Fibroblast of skin of right biceps (primary cell): ENCODE measurements at regions not wholly inside any gene's neighbourhood (a gene's known extent, or its start where the extent isn't known, plus 50 kb on each side); places are given as distances from the start of the nearest gene placed in this dataset.

Experiments
- DNase-seq: peaks from one replicate; pipeline ENCODE4 v3.0.0-alpha.2; 2013

DNA sequence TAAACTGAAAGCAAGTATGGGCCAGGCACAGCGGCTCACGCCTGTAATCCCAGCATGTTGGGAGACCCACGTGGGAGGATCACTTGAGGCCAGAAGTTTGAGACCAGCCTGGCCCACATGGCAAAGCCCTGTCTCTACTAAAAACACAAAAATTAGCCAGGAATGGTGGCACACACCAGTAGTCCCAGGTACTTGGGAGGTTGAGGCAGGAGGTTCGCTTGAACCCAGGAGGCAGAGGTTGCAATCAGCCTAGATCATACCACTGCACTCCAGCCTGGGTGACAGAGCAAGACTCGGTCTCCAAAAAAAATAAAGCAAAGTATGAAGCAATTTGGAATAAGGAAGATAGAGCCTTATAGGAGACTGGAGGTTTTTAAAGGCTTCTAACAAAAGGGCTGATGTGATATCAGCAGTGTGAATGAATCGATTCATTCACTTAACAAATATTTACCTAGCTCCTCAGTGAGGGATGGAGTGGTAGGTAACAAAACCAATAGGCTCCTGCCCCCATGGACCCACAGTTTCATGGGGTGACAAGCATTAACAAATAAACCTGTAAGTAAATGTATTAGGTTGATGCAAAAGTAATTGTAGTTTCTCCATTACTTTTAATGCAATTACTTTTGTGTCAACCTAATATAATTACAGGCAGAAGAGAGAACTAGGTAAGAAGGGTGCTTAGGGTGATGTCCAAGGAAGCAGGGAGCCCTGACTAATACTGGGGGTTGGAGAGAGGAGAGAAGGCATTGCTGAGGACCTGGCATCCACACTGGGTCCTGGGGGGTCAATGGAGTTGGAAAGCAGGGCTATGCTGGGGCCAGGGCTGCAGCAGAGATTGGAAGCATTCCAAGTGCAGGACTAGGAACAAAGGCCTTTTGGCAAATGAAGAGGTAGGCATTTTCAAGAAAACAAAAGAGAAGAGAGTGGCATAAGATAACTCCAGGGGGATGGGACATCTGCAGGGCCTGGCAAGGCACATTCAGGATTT, 195.4 kb upstream of the ARL4C start:
- no peak for DNase-seq

DNA sequence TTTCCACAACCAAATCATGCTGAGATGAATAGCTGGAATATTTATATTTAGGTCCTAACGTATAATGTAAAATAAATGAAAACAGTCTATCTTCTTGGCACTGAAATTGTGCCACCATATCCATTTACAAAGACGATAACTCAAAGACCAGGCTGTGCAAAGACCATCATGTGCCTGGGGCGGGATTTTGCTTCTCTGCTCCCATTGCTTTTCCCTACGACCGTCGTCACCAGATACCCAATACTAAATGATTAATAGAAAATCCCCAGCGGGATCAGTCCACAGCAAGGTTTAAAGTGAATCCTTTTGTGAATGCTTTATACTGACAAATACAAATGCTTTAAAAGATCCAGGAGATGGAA, 194.3 kb upstream of the ARL4C start:
- no peak for DNase-seq

DNA sequence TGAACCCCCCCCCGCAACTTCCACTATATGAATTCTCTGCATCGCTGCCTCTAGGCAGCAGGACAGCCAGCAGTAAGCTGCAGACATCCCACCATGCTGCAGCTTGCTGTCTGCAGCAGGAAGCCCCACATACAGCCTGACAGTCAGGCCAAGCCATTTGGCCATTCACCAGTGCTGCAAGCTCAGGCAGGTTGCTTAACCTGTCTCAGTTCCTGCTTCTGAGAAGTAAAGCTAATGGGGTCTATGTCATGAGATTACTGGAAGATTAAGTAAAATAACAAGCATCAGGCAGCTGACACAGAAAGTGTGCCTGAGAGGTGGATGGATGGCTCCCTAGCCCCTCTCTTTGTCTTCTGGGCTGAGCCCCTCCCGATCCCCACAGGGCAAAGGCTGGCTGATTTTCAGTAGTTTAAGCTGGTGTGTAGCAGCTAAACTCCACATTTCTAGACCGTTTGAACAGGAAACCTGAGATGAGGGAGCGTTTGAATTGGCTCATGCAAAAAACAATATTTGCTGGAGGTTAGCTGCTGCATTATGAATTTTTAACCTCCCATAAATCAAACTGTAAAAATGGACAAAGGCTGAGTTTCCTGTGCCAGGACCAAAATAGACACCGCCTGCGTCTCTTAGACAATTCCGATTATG, 193.8 kb upstream of the ARL4C start:
- peak; percentile 46 for DNase-seq

DNA sequence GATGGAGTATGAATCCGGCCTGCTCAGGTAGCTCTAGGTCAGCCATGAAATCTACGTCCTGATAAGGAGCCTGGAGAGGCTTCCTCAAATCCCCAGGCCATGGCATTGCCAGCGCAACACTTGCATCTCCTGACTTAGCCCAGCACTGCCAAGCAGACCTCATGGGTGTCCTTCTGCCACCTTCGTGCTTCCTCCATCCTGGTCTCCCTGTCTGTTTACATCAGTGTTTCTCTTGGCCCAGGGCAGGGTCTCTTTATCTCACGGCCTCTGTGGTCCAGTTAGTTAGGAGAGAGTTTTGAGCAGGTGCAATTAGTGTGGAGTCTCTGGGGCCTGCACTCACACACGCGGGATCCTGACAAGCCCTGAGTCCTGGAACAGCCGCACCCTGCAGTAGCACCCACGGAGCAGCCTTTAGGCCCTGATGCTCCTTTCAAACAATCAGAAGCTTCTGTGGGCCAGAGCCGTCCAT, 193.1 kb upstream of the ARL4C start:
- no peak for DNase-seq

DNA sequence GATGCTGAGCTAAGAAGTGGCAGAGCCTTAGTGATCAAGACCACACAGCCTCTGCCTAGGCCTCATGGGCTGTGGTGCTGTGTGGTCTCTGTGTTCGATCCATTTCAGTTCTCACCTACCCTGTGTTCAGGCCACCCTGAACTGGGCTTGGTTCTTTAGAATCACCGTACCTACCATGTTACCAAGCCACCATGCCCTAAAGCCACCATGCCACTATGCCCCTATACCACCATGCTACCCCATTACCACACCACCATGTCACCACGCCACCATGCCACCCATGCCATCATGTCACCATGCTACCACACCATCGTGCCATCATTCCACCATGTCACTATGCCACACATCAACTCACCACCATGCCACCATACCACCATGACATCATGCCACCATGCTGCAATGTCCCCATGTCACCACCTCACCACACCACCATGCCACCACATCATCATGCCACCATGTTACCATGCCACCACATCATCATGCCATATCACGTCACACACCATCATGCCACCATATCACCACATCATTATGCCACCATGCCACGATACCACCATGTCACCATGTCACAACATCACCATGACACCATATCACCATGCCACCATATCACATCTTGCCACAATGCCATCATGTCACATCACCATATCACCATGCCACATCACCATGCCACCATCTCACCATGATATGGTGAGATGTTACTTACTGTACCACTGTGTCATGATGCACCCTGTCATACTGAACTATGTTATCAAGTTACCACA, 191.0 kb upstream of the ARL4C start:
- no peak for DNase-seq

DNA sequence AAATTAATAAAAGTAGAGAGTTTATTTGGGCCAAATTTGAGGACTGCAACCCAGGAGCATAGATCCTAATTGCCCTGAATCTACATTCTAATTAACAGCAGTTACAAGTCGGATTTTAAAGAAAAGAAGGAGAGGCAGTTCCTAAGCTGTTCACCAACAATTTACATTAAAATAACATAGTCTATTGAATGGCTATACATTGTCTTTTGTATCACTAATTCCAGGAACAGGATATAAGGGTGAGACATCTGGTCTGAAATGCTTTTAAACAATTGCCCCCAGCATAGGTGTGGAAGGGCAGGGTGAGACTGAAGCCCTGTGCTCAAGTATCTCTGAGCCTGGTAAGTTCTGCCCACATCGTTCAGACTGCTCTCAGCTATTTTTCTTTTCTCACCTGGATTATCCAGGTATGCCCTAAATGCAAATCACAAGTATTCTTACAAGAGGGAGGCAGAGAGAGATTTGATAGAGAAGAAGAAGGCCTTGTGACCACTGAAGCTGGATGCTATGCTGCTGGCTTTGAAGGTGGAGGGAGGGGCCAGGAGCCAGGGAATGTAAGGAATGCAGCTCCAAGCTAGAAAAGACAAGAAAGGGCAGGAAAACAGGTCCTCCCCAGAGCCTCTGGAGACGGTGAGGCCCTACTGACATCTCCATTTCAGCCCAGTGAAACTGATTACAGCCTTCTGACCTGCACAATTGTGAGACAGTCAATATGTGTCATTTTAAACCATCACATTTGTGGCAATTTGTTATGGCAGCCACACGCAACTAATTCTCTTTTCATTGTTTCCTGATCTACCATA, 189.4 kb upstream of the ARL4C start:
- DNase-seq: peak; percentile 67

DNA sequence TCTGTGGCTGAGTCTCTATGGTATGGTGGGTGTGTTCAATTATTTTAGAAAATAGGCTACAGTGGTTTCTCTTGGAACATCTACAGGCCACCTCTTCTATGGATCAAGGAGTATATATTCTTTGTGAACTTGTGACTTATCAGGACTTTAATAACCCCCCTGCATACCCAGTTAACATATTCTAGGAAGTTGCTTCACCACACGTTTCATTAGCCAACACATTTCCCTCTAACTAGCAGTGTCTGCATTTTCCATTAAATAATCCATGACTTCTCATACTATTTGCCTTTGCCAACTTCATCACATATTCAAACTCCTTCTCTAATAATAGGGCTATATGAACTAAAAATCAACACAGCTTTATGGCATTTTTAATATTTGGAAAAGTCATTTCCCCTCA, 187.6 kb upstream of the ARL4C start:
- no peak for DNase-seq

DNA sequence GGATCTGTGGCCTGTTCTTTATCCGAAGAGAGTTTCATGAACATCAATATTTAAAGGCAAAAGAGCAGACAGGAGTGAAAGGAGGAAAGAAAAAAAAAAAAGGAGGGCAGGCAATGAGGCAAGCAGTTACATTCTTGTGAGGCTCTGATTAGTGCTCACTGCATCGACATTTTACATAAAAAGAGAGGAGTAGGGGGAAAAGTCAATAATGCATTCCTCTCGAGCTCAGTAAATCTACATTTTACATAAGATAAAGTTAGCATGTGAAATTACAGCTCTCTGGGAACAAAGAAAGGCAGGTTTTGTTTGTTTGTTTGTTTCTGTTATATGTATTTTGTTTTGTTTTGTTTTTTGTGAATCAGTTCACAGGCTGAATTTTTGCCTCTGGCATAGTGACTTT, 187.1 kb upstream of the ARL4C start:
- no peak for DNase-seq

DNA sequence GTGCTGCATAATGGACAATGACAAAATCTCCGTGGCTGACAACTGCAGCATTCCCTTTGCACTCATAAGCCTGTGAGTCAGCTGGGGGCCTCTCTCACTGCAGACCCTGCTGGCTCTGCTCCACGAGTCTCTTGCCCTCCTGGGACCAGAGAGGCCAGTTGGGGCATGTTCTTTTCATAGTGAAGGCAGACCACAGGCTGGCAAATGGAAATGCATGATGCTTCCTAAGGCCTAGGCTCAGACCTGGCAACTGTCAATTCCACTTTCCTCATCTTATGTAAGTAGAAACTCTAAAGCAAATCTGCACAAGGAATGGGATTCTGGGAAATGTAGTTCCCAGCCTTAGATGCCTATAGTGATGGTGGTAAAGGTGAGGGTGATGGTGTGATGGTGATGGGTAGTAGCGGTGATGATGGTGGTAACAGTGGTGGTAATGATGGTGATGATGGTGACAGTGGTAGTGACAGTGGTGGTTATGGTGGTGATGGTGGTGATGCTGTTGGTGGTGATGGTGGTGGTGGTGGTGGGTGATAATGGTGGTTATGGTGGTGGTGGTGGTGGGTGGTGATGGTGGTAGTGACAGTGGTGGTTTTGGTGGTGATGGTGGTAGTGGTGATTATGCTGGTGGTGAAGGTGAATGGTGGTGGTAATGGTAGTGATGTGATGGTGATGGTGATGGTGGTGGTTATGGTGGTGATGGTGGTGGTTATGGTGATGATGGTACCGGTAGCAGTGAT, 185.8 kb upstream of the ARL4C start:
- DNase-seq: peak; percentile 64

DNA sequence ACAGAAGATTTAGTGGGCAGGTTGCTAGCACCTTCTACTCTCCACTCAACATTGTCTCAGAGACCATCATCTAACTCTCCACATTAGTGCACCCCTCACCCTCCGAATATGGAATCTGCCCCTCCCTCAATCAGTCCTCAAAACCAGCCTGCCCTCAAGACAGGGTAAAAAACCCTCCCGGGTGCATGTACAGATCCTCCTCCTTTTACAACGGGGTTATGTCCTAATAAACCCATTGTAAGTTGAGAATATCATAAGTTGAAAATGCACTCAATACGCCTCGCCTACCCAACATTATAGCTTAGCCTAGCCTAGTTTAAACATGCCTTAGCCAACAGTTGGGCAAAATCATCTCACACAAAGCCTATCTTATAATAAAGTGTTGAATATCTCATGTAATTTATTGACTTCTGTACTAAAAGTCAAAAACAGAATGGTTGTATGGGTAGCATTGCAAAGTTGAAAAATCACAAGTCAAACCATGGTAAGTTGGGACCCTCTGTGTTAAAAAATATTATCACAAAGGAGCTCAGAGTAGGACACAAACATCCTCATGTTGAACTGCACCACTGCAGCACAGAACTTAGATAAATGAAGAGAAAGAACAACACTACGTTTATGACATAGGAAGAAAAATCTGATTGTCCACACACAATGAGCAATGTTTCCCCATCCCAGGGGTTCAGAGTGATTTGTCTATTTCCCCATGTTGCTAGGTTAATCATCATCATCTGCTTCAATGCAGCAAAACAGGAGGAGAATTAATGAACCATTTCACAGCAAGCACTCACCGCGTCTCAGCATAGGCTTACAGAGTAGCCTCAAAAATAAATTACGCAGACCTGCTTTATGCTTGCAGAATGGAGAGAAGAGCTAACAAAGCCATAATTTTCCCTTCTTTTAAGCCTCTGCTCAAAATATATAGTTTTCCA, 184.1 kb upstream of the ARL4C start:
- peak; percentile 24 for DNase-seq

DNA sequence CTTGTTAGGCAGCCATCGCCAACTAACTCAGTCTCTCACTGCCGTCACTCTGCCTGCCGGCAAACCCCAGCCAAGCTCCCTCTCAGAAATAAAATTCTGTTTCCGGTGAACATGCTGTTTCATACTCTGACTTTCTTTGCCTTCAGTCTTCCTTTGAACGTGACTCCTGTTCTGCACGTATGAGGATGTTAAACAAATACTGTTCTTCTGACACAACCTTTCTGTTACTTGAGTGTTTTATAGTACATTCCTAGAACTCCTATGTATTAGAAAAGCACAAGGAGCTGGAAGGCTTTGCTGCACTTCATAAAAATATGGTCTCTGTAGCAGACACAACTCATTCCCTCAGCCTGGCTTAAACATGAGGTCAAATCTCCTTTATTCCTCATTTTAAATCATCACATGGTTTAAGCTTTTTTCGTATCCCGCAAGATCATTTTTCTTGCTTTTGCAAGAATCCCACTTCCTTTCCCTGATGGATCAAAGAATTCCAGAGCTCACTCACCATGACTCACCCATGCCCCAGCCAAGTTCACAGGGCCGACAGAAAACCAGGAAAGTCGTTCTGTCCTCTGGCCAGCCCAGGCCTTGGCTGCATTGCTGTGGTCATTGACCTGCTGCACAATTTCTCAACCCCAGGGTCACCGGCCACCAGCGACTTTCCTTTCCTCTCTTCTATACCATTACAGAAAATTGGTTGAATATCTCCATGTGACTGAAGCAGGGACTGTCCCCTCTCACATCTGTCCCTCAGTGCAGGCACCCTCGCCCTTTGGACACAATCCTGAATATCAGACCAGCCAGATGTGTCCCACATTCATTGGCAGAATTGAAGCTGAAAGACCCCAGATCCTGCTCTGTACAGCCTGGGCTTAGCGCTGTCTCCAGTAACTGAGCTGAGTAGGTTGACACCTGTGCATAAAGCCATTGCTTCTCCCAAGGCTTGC, 183.1 kb upstream of the ARL4C start:
- peak; percentile 97 for DNase-seq

DNA sequence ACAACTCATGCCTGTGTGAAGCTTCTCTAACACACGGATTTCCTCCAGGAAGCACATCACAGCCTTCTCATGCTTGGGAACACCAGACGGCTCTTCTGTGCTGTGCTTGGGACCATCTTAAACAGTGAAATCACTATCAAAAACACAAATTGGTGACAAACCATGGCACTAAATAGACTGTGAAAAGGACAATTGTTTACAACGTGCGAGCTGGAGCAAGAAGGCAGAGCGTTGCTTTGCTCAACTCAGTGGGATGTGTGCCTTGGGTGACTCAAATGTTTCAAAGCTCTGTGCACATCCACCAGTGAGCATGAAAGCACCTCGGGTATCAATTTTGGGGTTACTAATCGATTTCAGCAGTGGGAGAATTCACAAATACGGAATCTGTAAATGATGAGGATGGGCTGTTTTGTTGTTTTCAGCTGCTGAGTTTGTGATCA, 182.4 kb upstream of the ARL4C start:
- DNase-seq: no peak

DNA sequence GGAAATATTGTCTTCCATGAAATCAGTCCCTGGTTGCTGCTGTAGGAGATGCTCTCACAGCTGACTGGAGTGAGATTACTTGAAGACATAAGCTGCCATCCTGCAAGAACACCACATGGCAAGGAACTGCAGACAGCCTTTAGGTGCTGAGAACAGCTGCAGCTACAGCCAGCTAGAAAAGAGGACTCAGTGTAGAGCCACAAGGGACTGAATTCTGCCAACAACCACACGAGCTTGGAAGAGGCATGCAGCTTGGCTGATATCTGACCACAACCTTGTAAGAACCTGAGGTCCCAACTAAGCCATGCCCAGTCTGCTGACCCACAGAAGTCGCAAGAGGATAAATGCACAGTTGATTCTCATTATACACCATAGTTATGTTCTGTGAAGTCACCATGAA, 181.8 kb upstream of the ARL4C start:
- peak; percentile 75 for DNase-seq

DNA sequence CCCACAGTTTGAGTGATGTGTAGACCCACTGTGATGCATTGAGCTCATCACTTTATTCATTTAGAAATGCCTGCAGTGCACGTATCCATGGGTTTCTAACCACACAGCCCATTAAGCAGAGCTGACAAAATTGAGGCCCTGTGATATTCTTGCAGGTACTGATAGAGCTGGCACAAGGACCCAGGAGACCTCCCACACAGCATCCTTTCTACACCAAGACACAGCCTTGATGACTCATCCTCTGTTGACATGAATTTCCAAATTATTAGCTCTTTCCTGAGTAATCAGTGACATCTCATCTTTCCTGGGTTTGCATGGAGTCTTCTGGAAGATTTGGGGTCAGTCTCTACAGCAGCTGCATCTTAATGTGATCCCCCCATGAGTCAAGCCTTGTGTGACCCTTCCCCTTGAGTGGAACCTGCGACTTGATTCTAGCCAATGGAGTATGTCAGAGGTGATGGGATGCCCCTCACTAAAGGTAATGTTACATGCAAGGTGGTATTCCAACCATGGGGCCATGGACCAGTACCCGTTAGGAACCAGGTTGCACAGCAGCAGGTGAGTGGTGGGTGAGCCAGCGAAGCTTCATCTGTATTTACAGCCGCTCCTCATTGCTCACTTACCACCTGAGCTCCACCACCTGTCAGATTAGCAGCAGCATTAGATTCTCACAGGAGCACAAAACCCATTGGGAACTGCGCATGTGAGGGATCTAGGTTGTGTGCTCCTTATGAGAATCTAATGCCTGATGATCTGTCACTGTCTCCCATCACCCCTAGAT, 181.1 kb upstream of the ARL4C start:
- peak; percentile 84 for DNase-seq

DNA sequence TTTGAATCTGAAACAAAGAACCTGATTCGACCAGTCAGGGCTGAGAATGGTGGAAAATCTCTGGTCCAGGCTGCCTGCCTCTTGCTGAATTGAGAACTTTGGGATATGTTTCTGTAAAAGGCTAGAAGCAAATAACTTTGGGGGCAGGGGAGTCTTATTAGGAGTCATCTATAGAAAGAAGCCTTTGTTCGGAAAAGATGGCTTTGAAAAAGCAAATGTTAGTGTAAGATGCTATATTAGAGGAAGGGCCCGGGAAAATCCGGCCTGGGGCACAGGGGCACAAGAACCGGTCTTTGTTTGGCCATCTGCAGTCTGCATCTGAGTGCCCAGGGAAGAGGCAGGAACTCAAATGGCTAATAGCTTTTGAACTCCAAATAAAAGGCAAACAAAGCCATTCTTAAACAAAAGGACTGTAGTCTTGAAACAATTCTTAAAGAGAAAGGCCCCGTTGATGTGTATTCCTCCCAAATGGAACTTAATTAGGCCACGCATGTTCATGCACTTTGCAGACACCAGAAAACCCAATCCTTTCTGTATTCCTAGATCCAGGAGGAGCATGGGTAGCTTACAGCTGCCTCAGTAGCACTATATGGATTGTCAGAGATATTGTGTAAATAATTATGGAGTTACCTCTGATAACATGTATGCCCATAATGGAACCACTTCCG, 180.0 kb upstream of the ARL4C start:
- no peak for DNase-seq

DNA sequence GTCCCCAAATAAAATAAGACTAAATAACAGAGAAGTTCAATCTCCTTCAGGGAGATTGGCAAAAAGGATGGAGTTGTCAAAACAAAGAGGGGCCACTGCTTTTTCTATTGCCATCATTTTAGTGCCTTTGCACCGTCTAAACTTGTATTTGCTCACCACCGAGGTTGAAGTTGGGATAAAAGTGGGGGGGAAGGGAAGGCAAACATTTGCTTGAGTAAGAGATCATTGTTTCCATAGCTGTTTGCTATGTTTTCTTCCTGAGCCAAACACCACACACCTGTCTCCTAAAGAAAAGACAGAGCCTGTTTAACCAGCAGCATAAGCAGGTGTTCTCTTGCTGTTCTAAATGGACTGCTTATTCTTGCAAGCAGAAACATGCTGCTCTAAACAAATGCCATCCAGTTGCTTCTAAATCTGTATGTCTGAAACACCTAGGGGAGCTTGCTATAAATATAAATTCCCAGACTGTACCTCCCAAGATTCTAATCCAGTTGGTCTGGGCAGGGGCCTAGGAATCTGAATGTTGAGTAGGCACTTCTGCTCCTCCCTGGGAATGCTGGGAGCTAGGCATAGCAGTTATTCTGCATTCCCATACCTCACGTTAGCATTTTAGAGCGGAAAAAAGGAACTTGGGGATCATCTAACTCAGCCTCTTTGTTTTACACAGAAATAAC, 179.4 kb upstream of the ARL4C start:
- DNase-seq: no peak

DNA sequence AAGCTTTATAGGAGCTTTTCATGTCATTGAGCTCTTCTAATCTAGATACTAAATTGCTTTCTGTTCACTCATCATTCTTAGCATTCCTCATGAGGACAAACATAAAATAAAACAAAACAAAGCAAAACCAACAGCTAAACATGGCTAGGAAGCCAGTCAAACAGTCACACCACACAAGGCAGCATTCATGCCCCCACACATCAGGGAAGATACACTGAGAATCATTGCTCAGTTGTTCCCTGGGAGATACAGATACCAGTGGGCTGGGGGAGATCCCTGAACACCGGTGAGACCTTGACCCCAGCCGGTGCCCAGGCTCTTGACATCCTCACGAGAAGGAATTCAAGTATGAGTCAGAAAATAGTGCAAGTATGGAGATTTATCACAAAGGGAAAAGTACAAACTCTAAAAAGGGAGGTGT, 177.9 kb upstream of the ARL4C start:
- peak; percentile 84 for DNase-seq
